ENCODE measurements at regions not wholly inside any gene's neighbourhood (a gene's known extent, or its start where the extent isn't known, plus 50 kb on each side); places are given as distances from the start of the nearest gene placed in this dataset.
A peak's percentile ranks its signal among the peaks of the same experiment; 100 is the strongest.
"Not testable (repeated sequence)": the region's sequence is repeated elsewhere in the genome, so short reads cannot be mapped to it uniquely, and the experiment has no call there.

DNA sequence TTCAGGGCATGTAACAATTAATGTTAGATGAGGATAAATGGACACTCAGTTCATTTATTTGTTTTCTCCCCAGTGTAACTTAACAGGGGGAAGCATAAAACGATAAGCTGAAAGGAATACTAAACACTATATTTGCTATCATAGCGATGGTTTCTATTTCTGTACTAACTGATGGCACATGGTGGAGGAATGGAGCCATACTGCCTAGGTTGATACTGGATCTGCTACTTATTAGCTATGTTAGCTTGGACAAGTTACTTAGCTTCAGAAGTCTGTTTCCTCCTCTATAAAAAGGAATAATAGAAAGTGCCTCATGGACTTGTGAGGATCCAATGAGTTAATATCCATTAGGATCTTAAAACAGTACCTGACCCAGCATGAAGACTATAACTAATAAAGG lies 127.5 kb downstream of the NBPF8 start:
- DNase-seq (ENCODE audit: low read depth); H3K4me3 ChIP-seq (ENCODE audit: low read depth, low read length): not testable (repeated sequence)

DNA sequence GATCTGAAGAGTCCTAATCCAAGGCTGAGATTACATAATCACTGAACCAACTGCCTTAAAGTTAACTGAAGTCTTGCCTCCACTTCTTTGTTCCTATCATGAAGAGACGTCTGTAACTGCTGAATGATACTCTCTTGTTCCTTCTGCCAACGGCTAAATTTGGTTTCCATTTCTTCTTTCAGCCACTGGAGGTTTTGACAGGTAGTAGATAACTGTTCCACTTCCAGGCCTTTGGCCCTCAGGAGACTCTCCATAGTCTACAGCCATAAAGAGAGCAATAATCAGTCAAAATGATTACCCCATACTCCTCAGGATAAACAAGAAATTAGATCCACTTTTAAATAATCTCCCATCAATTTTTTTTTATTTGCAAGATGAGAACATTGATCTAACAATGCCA lies 128.1 kb downstream of the NBPF8 start:
- not testable (repeated sequence) for H3K4me3 ChIP-seq (ENCODE audit: low read depth, low read length); DNase-seq (ENCODE audit: low read depth)

DNA sequence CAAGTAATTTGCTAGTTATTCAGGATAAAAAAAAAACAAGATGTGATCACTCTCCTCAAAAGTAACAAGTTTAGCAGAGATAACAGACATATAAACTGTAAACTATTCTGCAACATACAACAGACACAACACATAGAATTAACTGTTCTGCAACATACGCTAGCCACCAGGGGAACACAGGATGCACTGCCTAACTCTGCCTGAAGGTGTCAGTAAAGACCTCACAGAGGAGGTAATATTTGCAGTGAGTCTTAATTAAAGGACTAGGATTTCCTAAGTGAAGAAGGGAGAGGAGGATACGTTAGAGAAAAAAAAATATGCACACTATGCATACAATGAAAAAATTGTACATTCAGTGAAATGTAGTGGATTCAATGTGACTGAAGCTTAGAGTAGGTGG lies 129.6 kb downstream of the NBPF8 start:
- TF ChIP-seq, protein P1, sequence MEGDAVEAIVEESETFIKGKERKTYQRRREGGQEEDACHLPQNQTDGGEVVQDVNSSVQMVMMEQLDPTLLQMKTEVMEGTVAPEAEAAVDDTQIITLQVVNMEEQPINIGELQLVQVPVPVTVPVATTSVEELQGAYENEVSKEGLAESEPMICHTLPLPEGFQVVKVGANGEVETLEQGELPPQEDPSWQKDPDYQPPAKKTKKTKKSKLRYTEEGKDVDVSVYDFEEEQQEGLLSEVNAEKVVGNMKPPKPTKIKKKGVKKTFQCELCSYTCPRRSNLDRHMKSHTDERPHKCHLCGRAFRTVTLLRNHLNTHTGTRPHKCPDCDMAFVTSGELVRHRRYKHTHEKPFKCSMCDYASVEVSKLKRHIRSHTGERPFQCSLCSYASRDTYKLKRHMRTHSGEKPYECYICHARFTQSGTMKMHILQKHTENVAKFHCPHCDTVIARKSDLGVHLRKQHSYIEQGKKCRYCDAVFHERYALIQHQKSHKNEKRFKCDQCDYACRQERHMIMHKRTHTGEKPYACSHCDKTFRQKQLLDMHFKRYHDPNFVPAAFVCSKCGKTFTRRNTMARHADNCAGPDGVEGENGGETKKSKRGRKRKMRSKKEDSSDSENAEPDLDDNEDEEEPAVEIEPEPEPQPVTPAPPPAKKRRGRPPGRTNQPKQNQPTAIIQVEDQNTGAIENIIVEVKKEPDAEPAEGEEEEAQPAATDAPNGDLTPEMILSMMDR (IDR thresholded peaks at IDR 0.05; ENCODE audit: insufficient read depth, low read length), result peak; percentile 53
- not testable (repeated sequence) for DNase-seq (ENCODE audit: low read depth)

DNA sequence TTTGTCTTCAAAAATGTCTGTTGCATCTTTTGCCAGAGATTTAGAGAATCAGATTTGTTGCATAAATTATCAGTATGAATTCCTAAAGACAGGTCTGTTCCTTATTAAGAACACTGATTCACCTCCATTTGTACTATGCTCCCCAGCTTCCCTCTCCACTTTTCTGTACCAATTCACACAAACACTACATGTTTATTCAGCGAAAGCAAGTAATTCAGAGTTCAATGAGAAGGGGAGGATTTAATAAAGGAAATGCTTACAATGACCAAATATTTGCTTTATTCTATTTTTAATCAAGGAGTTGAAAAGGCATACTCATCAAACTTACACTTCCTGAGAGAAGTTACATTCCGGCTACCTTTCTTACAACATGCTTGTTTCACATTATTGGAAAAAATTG lies 135.5 kb downstream of the NBPF8 start:
- H3K4me3 ChIP-seq (ENCODE audit: low read depth, low read length); DNase-seq (ENCODE audit: low read depth): not testable (repeated sequence)

More for the DNA sequence above, 129.6 kb downstream of the NBPF8 start:
- H3K4me3 ChIP-seq (ENCODE audit: low read depth, low read length), result not testable (repeated sequence)

DNA sequence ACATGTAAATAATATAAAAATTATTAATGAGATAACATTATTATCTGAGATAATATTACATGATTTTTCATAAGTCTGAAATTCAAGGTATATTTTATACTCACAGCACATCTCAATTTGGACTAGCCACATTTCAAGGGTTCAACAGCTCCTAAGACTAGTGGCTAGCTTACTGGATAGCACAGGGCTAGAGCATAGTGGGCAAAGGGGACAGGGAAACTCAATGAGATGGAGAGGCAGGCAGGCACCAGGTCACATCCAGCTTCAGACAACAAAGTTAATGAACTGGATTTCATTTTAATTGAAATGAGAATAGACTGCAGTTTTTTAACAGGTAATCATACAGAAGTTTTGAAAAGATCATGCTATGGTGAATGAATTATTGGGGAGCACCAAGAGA lies 137.4 kb downstream of the NBPF8 start:
- not testable (repeated sequence) for DNase-seq (ENCODE audit: low read depth); H3K4me3 ChIP-seq (ENCODE audit: low read depth, low read length)

DNA sequence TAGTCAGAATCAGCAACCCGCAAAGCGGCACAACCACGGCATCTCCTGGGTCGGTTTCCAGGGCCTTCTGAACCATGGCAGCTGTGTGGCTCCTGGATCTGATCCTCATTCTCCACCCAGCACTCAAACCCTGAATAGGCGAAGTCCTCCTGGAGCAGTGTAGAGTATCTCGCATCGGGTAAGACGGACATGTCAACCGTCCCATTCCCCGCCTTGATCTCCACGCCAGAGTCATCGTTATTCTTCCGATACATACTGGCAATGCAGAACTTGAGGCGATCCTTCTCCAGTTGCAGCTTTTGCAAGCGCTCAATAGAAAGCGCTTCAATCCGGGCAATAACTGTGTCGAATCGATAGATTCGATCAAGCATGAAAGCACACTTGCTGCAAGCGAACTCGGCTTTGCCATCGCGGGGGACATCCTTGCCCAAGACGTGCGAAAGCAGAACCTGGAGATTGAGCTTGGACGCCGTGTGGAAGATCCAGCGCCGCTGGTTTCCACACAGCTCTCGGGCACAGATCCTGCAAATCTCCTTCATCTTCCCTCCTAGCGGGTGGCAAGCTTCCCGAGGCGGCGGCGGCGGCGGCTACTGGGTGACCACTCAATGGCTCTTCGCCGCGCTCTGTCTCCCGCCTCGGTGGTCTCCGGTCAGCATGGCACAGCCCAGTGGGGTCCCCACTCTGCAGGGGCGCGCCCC lies 142.9 kb downstream of the NBPF8 start:
- H3K4me3 ChIP-seq (ENCODE audit: low read depth, low read length), result peak overlapping the region; percentile 67
- peak; percentile 8 for DNase-seq (ENCODE audit: low read depth)

DNA sequence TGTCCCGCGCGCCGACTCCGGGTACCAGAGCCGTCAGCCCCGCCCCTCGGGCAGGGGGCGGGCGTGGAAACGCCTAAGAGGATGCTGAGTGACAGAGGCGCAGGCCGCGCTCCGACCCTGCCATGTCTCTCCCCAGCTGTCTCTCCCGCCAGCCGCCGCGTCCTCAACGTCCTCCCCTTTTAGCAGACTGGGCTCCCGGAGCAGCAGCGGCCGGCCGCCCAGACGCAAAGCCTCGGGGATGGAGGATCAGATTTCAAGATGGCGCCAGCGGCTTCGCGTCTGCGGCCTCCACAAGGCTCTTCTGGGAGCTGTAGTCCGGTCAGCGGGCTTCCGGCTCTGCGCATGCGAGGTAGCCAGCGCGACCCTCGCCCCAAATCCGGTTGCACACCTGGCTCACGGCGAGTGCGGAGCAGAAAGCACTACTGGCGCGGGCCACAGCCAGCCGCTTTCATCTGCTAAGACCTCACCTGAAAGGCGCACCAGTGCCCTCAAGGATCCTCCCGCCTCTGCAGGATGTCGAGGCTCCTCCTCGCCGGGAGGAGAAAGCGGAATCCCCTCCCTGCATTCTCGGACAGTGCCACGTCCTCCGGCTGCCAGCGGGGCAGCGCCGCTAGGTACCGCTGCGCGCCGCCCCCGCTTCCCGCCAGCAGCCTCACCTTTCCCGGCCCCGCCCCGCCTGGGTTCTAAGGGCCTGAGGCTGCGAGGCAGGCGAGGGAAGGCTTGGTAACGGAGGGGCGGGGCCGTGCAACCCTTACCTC lies 143.6 kb downstream of the NBPF8 start:
- H3K4me3 ChIP-seq (ENCODE audit: low read depth, low read length), result peak overlapping the region; percentile 64
- DNase-seq (ENCODE audit: low read depth), result peak; percentile 72

DNA sequence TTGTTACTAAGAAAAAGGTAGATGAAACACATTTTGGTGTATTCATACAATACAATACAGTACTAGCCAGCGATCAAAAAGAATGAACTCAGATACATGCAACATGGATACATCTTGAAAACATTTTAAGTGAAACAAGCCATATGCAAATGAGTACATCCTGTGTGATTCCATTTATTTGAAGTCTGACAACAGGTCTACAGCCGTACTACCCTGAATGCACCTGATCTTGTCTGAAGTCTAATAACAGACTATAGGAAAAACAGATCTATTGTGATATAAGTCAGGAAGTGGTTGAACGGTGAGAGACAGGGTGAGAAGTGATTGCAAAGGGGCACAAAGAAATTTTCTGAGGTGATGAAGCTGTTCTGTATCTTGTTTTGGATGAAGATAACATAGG lies 146.9 kb downstream of the NBPF8 start:
- not testable (repeated sequence) for DNase-seq (ENCODE audit: low read depth); H3K4me3 ChIP-seq (ENCODE audit: low read depth, low read length)

DNA sequence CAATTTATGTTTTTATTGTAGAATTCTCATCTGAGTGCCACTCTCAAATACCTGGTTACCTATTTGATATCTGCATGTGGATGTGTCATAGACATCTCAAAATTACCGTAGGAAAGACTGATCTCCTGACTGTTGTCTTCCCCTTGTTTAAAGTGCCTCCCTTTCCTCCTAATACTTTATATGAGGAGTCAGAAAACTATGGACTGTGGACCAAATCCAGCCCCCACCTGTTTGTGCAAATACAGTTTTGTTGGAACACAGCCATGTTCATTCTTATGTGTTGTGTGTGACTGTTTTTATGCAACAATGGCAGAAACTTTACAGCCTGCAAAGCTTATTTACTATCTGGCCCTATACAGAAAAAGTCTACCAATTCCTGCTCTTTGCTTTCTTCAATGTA lies 150.6 kb downstream of the NBPF8 start:
- not testable (repeated sequence) for H3K4me3 ChIP-seq (ENCODE audit: low read depth, low read length); DNase-seq (ENCODE audit: low read depth)

DNA sequence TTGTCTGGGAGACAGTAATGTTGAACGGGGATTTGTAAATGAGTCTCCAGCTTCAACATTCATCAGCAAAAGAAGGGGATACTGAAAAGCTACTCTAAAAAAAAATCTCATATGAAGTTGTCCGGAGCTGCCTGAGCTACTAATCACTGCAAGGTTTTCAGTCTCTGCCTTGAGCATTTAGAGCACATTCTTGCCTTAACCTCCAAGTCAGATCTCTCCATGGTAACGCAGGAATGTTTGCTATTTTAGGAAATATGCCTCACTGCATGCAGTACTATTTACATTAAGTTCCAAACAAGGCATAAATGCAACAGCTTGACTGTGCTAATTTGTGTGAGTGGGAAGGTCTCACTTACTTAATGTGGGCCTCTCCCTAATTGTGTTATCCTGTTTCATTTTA lies 152.8 kb downstream of the NBPF8 start:
- not testable (repeated sequence) for DNase-seq (ENCODE audit: low read depth); H3K4me3 ChIP-seq (ENCODE audit: low read depth, low read length)

DNA sequence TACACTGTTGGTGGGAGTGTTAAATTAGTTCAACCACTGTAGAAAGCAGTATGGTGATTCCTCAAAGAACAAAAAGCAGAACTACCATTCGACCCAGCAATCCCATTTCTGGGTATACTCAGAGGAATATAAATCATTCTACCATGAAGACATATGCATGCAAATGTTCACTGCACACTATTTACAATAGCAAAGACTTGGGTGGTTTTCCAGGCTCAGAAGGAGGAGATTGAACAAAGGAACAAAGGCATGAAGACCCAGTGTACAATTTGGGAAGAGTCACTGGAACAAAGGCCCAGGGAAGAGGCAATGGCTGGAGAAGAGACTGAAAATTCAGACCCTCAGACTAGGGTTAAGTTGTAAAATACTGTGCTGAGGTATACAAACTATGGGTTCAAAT lies 148.5 kb upstream of the NBPF26 start:
- DNase-seq (ENCODE audit: low read depth); H3K4me3 ChIP-seq (ENCODE audit: low read depth, low read length): not testable (repeated sequence)

DNA sequence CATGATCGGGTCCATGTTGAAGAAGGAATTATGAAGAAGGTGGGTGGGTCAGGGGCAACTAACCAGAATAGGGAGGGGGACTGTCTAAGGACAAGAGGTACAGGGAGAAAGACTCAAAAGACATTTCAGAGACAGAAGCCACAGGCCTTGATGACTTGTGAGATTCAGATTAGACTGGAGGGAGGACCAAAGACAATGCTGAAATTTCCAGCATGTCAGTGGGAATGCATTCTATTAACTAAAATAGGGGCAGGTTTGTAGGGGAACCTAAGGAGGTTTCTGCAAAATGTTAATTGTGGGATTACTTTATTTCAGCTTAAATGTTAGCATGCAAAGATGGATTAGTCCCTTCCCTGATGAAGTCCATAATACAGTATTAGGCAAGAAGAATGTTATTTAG lies 141.6 kb upstream of the NBPF26 start:
- not testable (repeated sequence) for DNase-seq (ENCODE audit: low read depth); H3K4me3 ChIP-seq (ENCODE audit: low read depth, low read length)

DNA sequence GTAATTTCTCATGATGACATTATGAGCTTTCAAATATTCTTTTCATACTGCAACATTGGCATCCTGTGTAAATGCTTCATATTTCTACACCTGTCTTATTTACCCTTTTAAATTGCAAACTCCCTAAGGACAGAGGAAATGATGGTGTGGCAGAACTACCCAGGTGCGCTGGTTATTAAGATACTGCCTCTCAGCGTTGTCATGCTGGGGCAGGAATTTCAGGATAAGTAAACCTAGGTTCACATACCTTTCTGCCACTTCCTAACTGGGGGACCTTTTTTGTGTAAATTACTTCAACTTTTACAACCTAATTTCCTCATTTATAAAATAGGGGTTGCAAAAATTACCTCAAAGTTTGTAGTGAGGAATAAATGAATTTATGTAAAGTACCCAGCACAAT lies 137.7 kb upstream of the NBPF26 start:
- DNase-seq (ENCODE audit: low read depth); H3K4me3 ChIP-seq (ENCODE audit: low read depth, low read length): not testable (repeated sequence)

DNA sequence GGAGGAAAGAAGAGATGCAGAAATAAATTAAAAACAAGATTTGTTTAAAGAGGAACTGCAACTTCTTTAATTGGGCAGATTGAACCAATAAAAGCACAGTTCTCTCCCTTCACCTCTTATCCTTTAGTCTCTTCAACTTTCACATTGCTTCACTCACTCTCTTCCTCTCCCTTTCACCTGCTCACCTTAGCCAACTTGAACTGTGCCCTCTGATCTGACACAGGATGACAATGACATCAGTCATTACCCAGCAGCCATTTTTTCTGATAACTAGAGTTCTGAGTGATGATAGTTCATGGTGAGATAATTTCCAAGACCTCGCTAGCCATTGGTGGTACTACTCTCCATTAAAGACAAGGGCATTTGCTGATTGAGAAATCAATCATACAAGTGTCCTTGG lies 134.9 kb upstream of the NBPF26 start:
- DNase-seq (ENCODE audit: low read depth); H3K4me3 ChIP-seq (ENCODE audit: low read depth, low read length): not testable (repeated sequence)

DNA sequence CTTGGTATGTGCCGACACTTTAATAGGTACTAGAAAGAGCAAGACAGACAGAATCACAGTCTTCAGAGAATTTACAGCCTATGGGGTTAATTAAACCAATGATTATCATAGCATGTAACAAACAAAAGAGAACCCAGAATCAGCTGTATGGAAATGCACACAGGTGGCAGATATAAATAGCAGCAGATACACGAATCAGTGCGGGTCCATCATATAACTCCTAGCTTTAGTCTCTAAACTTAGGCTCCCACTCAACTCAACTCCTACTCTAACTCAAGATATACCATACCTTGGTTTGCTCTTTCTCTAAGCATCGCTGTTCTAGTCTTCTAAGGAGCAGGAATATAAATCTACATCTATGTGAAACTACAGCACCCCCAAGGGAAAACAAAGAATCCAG lies 132.0 kb upstream of the NBPF26 start:
- not testable (repeated sequence) for H3K4me3 ChIP-seq (ENCODE audit: low read depth, low read length); DNase-seq (ENCODE audit: low read depth)

DNA sequence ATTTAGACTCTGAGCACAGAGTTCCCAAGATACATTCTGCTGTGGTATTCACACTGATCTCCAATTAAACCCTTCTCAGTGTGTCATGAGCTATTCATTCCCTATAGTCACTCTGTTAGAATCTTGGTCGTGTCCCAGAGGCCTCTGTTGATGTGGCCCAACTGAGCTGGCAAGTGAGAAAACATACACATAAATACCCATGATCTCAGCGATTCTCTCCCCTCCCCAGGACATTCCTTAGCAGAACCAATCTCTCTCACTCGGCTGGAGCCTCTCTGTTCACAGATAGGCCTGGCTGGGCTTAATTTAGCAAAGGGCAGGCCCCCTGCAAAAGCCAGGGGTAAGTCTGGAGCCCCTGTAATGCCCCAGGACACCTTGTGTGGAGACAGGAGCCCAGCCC lies 130.8 kb upstream of the NBPF26 start:
- not testable (repeated sequence) for H3K4me3 ChIP-seq (ENCODE audit: low read depth, low read length); DNase-seq (ENCODE audit: low read depth)

DNA sequence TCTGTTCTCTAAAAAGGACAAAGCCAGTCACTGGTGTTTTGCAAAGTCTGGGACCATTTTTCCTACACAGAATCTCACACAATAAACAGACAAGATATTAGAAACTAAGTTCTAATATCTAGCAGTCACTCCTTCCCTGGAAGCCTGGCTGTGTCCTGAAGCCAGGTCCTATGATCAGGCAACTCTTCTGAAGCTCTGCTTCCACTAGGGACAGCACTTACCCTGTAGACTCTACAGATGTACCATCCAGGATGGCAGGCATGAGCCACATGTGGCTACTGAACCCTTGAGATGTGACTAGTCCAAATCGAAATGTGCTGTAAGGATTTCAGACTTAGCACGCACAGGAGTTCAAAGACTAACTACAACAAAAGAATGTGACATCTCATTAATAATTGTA lies 130.1 kb upstream of the NBPF26 start:
- not testable (repeated sequence) for DNase-seq (ENCODE audit: low read depth)

DNA sequence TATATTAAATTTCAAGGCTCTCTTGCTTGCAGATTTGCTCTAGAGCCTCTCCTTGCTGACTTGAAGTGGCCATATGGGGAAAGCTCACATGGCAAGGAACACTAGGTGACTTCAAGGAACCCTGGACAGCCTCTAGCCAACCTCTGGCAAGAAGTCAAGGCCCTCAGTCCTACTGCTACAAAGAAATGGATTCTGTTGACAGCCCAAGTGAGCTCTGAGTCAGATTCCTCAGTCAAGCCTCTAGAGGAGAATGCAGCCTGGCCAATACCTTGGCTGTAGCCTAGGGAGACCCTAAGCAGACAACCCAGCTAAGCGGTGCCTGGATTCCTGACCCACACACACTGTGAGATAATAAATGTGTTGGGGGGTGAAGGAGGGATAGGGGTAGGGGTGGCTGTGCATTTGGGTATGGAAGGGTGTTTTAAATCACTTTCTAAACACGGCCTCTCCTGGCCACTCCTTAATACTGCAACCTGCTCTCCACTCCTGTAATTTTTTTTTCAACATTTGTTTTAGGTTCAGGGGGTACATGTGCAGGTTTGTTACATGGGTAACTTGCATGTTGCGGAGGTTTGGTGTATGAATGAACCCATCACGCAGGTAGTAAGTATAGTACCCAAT lies 125.3 kb upstream of the NBPF26 start:
- DNase-seq (ENCODE audit: low read depth); H3K4me3 ChIP-seq (ENCODE audit: low read depth, low read length): not testable (repeated sequence)

More for the DNA sequence above, 130.1 kb upstream of the NBPF26 start:
- not testable (repeated sequence) for H3K4me3 ChIP-seq (ENCODE audit: low read depth, low read length)
